Testis (tissue), 2 donors: ENCODE measurements at regions not wholly inside any gene's neighbourhood (a gene's known extent, or its start where the extent isn't known, plus 50 kb on each side); places are given as distances from the start of the nearest gene placed in this dataset.

Source experiments
- DNase-seq: peaks from one replicate; pipeline ENCODE4 v3.0.0-alpha.2; 2019
- H3K27ac ChIP-seq, 2 donors: fragments of 200-600 bp; sonication (generic); one replicate each; pipeline ENCODE4 v1.5.1; 2019
- H3K27me3 ChIP-seq: fragments of 200-600 bp; sonication (generic); one replicate; pipeline ENCODE4 v1.5.1; 2019
- H3K36me3 ChIP-seq: fragments of 200-600 bp; sonication (generic); one replicate; pipeline ENCODE4 v1.5.1; 2017; ENCODE audit warnings: low read depth; ENCODE audit errors: missing control alignments
- H3K4me1 ChIP-seq: fragments of 200-600 bp; sonication (generic); one replicate; pipeline ENCODE4 v1.5.1; 2019
- H3K4me3 ChIP-seq, 2 donors: fragments of 200-600 bp; sonication (generic); one replicate each; pipeline ENCODE4 v1.5.1; 2017 to 2019
- H3K9me3 ChIP-seq: fragments of 200-600 bp; sonication (generic); one replicate; pipeline ENCODE4 v1.5.1; 2017
- CTCF ChIP-seq, 3 experiments: fragments of 450-650 bp in 2 of 3; fragments of 200-600 bp in 1 of 3; sonication (generic) in 1 of 3; IDR thresholded peaks; one replicate each; pipeline ENCODE4 v1.5.1; 2016 to 2019; ENCODE audit warnings: antibody characterized with exemption in 3 of 3, mild to moderate bottlenecking in 2 of 3, moderate library complexity in 1 of 3
- POLR2A ChIP-seq: fragments of 450-650 bp; IDR thresholded peaks from one replicate; pipeline ENCODE4 v1.6.1; 2017; ENCODE audit warnings: antibody characterized with exemption, mild to moderate bottlenecking, moderate library complexity
- WGBS, 2 donors: methylation state at CpG; one replicate each; pipeline ENCODE4 v1.1.5; 2018; 5-methylcytosine and 5-hydroxymethylcytosine counted together
- intact Hi-C: fragments of 100-400 bp; cut with DNase I; formaldehyde crosslinking; loops from one replicate; pipeline ENCODE4 v1.15.1; 2023; ENCODE audit warnings: low total_unique reads

- intact Hi-C loops, result no loop called here
- no peak overlapping the region for H3K27ac ChIP-seq
- no peaks in the 10 kb centered on the region for H3K4me1 ChIP-seq
- no peak for DNase-seq
- no peaks in the 10 kb centered on the region for H3K36me3 ChIP-seq
- H3K27me3 ChIP-seq, result no peaks in the 10 kb centered on the region
- TF ChIP-seq POLR2A (no peak), CTCF (IDR thresholded peaks at IDR 0.05) (no peak)
- 87 to 92% methylated on average over 2 of the region's 2 CpGs for WGBS, 2 donors
- no peaks in the 10 kb centered on the region for H3K9me3 ChIP-seq
- H3K4me3 ChIP-seq, result no peak overlapping the region
These were observed 440.4 kb upstream of the PRICKLE1 start for GRCh38 chr12:43029971-43030370.

GRCh38 chr12:43028826-43029225 is 439.3 kb upstream of the PRICKLE1 start:
- WGBS, 2 donors, result 69 to 73% methylated on average over 3 of the region's 3 CpGs
- TF ChIP-seq POLR2A (no peak), CTCF (IDR thresholded peaks at IDR 0.05) (no peak)

GRCh38 chr12:43022838-43023237 is 433.3 kb upstream of the PRICKLE1 start:
- Histone ChIP-seq H3K27ac (no peak overlapping the region), H3K4me1 (no peaks in the 10 kb centered on the region), H3K27me3 (no peaks in the 10 kb centered on the region), H3K4me3 (no peak overlapping the region), H3K9me3 (no peaks in the 10 kb centered on the region), H3K36me3 (no peaks in the 10 kb centered on the region)
- TF ChIP-seq POLR2A (no peak), CTCF (IDR thresholded peaks at IDR 0.05) (no peak)
- DNase-seq, result no peak
- intact Hi-C loops, result no loop called here
- 75 to 81% methylated on average over 1 of the region's 1 CpG for WGBS, 2 donors

More at GRCh38 chr12:43028826-43029225, 439.3 kb upstream of the PRICKLE1 start:
- Histone ChIP-seq H3K36me3 (no peaks in the 10 kb centered on the region), H3K4me1 (no peaks in the 10 kb centered on the region), H3K4me3 (no peak overlapping the region), H3K27me3 (no peaks in the 10 kb centered on the region), H3K27ac (no peak overlapping the region), H3K9me3 (no peaks in the 10 kb centered on the region)
- no peak for DNase-seq
- intact Hi-C loops, result no loop called here

- DNase-seq, result no peak
- intact Hi-C loops, result no loop called here
- WGBS, 2 donors, result 93 to 95% methylated on average over 4 of the region's 4 CpGs
- Histone ChIP-seq H3K36me3 (no peaks in the 10 kb centered on the region), H3K9me3 (no peaks in the 10 kb centered on the region), H3K4me3 (no peak overlapping the region), H3K27ac (no peak overlapping the region), H3K27me3 (no peaks in the 10 kb centered on the region), H3K4me1 (no peaks in the 10 kb centered on the region)
- no peak for TF ChIP-seq CTCF (IDR thresholded peaks at IDR 0.05)
- no peak for TF ChIP-seq POLR2A
These were observed 425.7 kb upstream of the PRICKLE1 start for GRCh38 chr12:43015090-43015737.

- Histone ChIP-seq H3K9me3 (no peaks in the 10 kb centered on the region), H3K4me1 (no peaks in the 10 kb centered on the region), H3K27ac (no peak overlapping the region), H3K36me3 (no peaks in the 10 kb centered on the region), H3K27me3 (no peaks in the 10 kb centered on the region), H3K4me3 (no peak overlapping the region)
- no peak for DNase-seq
- WGBS, 2 donors, result 67 to 69% methylated on average over 2 of the region's 2 CpGs
- intact Hi-C loops, result no loop called here
- no peak for TF ChIP-seq CTCF (IDR thresholded peaks at IDR 0.05)
- no peak for TF ChIP-seq POLR2A
These were observed 421.9 kb upstream of the PRICKLE1 start for GRCh38 chr12:43011383-43011926.
